HG03045 (cell line): ENCODE measurements at regions not wholly inside any gene's neighbourhood (a gene's known extent, or its start where the extent isn't known, plus 50 kb on each side); places are given as distances from the start of the nearest gene placed in this dataset.

Source experiments
- ATAC-seq: cut with Tn5 transposase; IDR thresholded peaks from one replicate; pipeline ENCODE4 v1.9.1; 2021; ENCODE audit warnings: mild to moderate bottlenecking, moderate library complexity; ENCODE audit not compliant: unreplicated experiment

GRCh38 chr3:178244733-178245709, 291.2 kb upstream of the KCNMB2 start:
- ATAC-seq = no peak

GRCh38 chr3:178246004-178246403, 290.2 kb upstream of the KCNMB2 start:
- ATAC-seq = no peak

GRCh38 chr3:178255315-178255714, 280.9 kb upstream of the KCNMB2 start:
- ATAC-seq = no peak

- ATAC-seq = no peak
These were observed 278.7 kb upstream of the KCNMB2 start for GRCh38 chr3:178257491-178257890.

- no peak for ATAC-seq
These were observed 278.1 kb upstream of the KCNMB2 start for GRCh38 chr3:178258121-178258520.

- no peak for ATAC-seq
These were observed 276.5 kb upstream of the KCNMB2 start for GRCh38 chr3:178259703-178260102.

- no peak for ATAC-seq
These were observed 275.2 kb upstream of the KCNMB2 start for GRCh38 chr3:178260887-178261565.

- no peak for ATAC-seq
These were observed 272.9 kb upstream of the KCNMB2 start for GRCh38 chr3:178263236-178263916.

- no peak for ATAC-seq
These were observed 268.9 kb upstream of the KCNMB2 start for GRCh38 chr3:178267158-178267844.

GRCh38 chr3:178270838-178271237, 265.4 kb upstream of the KCNMB2 start:
- ATAC-seq = no peak

GRCh38 chr3:178271740-178272387, 264.4 kb upstream of the KCNMB2 start:
- ATAC-seq = no peak

- no peak for ATAC-seq
These were observed 263.4 kb upstream of the KCNMB2 start for GRCh38 chr3:178272841-178273240.

- ATAC-seq = no peak
These were observed 261.5 kb upstream of the KCNMB2 start for GRCh38 chr3:178274711-178275110.

- ATAC-seq = no peak
These were observed 260.9 kb upstream of the KCNMB2 start for GRCh38 chr3:178275311-178275710.

GRCh38 chr3:178275793-178276192, 260.4 kb upstream of the KCNMB2 start:
- no peak for ATAC-seq

- ATAC-seq = no peak
These were observed 258.6 kb upstream of the KCNMB2 start for GRCh38 chr3:178277605-178278004.

GRCh38 chr3:178283561-178283960, 252.7 kb upstream of the KCNMB2 start:
- no peak for ATAC-seq

- ATAC-seq = no peak
These were observed 252.1 kb upstream of the KCNMB2 start for GRCh38 chr3:178284181-178284580.

GRCh38 chr3:178288074-178288473, 248.2 kb upstream of the KCNMB2 start:
- ATAC-seq = no peak

- ATAC-seq = no peak
These were observed 246.6 kb upstream of the KCNMB2 start for GRCh38 chr3:178289544-178290160.
